GM18502 (cell line): ENCODE measurements at regions not wholly inside any gene's neighbourhood (a gene's known extent, or its start where the extent isn't known, plus 50 kb on each side); places are given as distances from the start of the nearest gene placed in this dataset.
A peak's percentile ranks its signal among the peaks of the same experiment; 100 is the strongest.
"Not testable (repeated sequence)": the region's sequence is repeated elsewhere in the genome, so short reads cannot be mapped to it uniquely, and the experiment has no call there.

Experiments
- ATAC-seq: cut with Tn5 transposase; IDR thresholded peaks from one replicate; pipeline ENCODE4 v1.9.1; 2021; ENCODE audit warnings: mild to moderate bottlenecking; ENCODE audit not compliant: unreplicated experiment, poor library complexity

GRCh38 chr2:195238379-195238778, 418.6 kb upstream of the SLC39A10 start:
- ATAC-seq: no peak

- not testable (repeated sequence) for ATAC-seq
These were observed 428.5 kb upstream of the SLC39A10 start for GRCh38 chr2:195228547-195228946.

- ATAC-seq: no peak
These were observed 443.0 kb upstream of the SLC39A10 start for GRCh38 chr2:195214072-195214471.

- ATAC-seq: no peak
These were observed 444.4 kb upstream of the SLC39A10 start for GRCh38 chr2:195212586-195212985.

GRCh38 chr2:195202163-195202845, 454.7 kb upstream of the SLC39A10 start:
- ATAC-seq: no peak

DNA sequence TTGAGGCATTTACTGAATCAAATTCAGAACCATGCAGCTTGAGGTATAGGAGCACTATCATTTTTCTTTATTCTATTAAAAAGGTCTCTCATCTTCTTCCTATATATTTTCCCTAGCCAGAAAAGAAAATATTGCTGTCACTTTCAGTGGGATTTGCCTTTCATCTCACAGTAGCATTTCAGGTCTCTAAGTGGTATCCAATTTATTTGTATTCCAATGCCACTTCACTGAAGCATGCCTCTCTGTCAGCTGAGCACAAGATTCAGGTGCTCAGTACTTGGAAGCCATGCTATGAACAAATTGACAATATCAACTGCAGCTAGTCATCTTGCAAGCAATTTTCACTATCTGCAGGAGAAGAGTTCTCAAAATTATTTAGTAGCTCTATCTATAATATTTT, 457.2 kb upstream of the SLC39A10 start:
- ATAC-seq: no peak

- no peak for ATAC-seq
These were observed 475.8 kb upstream of the SLC39A10 start for GRCh38 chr2:195181059-195181705.

- no peak for ATAC-seq
These were observed 488.7 kb upstream of the SLC39A10 start for GRCh38 chr2:195168369-195168768.

GRCh38 chr2:195164930-195165329, 492.1 kb upstream of the SLC39A10 start:
- ATAC-seq: no peak

GRCh38 chr2:195162918-195163317, 494.1 kb upstream of the SLC39A10 start:
- no peak for ATAC-seq

DNA sequence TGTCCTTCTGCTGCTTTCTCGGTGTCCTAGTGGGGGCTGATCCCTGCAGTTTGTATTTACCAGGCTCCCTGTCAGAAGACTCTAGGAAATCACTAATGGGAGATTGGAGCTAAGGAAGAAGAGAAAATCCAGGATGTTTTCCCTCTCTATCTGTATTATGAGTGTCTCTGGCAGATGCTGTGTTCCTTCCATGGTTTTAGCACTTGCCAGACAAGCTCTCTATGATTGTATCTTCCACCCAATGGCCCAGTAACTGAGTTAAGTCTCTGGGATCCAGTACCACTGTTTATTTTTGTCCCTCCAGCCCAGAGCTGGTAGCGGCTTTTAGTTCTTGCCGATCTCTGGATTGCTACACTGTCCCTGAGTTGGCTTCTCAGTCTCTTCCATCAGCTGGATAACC, 494.8 kb upstream of the SLC39A10 start:
- ATAC-seq: no peak

DNA sequence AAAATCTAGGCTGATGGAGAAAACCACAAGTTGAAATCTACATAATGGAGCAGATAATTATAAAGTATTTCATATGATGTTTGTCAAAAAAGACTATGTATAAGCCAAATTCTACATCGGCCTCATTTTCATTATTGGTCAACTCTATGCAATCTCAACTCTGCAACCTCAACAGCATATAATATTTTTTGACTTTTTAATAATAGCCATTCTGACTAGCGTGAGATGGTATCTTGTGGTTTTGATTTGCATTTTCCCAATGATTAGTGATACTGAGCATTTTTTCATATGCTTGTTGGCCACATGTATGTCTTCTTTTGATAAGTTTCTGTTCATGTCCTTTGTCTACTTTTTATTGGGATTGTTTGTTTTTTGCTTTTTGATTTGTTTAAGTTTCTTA, 496.1 kb upstream of the SLC39A10 start:
- ATAC-seq: peak; percentile 42

- ATAC-seq: no peak
These were observed 505.3 kb upstream of the SLC39A10 start for GRCh38 chr2:195151711-195152110.

DNA sequence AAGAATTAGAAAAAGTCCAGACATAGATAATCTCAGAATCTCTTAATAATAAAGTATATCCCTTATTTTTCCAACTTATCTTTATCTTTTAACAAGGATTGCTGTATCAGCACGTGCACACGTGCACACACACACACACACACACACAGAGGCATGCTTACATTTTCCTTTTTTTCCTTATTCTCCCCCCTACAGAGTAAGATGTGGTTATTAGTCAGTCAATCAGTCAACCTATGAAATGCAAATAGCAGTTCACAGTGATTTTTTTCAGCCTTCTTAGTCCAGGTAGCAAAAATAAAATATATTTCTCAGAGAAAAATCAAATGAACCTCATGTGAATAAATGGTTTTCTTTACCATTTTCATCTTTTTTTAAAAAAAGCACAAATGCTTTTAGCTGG, 506.2 kb upstream of the SLC39A10 start:
- no peak for ATAC-seq

DNA sequence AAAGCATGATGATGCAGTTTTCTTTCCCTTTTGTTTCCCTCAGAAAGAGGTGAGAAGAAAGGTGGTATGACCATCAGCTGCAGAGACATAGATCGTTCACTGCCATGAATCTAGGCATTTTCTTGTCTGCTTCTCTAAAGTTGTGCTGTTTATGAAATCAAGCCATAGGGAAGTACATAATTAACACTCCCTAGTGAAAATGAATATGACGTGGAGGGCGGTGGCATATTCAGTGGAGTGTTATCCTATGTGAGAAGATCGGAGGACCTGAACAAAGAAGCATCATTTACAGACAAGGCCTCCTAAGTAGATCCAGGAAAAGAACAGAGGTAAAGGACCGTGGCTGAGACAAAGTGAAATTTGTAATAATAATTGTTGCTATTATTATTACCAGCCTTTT, 509.0 kb upstream of the SLC39A10 start:
- ATAC-seq: no peak

DNA sequence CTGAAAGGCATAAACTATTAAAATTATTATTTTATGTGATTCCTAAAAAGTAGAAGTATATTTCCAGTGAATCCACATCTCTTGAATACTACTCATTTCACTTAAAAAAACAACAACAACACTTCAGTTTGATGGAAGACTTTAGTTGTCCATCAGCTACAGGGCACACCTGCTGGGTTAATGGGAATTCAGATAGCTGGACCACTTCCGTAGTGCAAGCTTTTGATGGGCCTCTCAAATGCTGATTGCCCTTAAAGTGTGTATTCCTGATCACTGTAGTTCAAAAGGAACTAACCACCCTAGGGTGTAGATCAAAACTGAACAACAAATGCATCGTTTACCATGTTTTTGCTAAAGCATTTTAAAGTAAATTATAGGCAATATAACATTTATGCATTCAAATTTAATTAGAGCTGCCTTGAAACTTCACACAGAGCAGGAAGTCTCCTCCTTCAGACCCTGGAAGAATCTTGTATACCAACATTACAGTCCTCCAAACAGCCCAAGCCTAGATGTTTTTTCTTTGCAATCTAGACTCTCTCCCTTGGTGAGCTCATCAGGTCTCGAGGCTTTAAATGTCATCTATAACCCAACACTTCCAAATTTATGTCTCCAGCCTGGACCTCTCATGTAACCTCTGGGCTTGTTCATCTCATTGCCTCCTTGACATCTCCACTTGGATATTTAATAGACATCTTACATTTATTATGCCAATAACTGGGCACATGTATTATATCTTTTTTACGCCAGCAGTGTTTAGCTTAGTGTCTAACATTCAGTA, 510.1 kb upstream of the SLC39A10 start:
- ATAC-seq: no peak

DNA sequence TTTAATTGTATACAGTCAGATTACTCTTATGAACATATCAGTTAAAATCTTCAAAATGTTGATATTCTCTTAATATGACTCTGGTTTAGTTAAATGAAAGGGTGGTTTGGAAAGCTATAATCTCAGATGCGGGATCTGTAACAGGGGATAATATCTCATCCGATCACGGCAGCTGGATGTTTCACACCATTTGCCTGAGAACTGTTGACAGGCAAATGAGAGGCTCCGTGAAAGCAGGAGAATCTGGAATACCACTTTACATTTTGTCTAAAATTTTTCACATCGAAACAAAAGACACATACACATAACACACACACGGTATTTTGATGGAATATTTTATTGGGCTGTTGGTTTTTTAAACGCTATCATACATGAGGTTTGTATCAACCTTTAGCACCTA, 518.6 kb upstream of the SLC39A10 start:
- ATAC-seq: no peak

- not testable (repeated sequence) for ATAC-seq
These were observed 531.1 kb upstream of the SLC39A10 start for GRCh38 chr2:195125889-195126288.

- no peak for ATAC-seq
These were observed 532.5 kb upstream of the SLC39A10 start for GRCh38 chr2:195124391-195125079.

DNA sequence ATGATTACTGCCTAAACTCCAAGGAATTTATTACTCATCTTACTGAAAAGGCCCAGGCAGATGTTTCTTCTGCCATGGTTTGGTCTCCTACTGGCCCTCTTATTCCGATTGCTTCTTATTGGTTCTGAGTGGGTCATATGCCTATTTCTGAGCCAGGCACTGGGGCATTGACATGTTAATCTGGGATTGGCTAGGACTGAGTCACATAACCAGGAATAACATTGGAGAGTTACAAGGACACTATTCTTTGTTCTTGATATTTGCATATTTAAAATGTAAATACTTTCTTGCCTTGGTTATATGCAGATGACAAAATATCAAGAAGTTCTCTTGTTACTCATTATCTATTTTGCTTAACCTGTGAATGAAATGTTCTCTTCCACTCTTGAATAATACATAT, 534.4 kb upstream of the SLC39A10 start:
- no peak for ATAC-seq

DNA sequence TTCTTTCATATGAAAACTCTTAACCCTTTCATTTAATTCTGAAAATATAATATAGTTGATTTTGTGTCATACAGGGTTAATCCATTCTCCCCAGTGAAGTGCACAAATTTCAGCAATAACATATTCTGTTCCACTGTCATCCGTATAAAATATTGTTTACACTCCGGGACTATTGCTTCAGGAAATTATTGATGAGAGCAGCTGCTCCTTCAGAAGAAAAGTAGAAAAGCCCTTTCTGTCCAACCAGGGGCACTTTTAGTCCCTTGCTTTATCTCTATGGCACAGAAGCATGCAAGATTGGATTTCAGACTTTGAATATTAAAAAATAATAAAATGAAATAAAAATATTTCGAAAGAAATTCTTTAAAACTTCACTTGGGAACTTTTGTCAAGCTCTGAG, 535.7 kb upstream of the SLC39A10 start:
- ATAC-seq: no peak
